ENCODE measurements at regions not wholly inside any gene's neighbourhood (a gene's known extent, or its start where the extent isn't known, plus 50 kb on each side); places are given as distances from the start of the nearest gene placed in this dataset.

GRCh38 chr22:48851933-48852549 is 975.6 kb downstream of the BRD1 start:
- DNase-seq = no peak

DNA sequence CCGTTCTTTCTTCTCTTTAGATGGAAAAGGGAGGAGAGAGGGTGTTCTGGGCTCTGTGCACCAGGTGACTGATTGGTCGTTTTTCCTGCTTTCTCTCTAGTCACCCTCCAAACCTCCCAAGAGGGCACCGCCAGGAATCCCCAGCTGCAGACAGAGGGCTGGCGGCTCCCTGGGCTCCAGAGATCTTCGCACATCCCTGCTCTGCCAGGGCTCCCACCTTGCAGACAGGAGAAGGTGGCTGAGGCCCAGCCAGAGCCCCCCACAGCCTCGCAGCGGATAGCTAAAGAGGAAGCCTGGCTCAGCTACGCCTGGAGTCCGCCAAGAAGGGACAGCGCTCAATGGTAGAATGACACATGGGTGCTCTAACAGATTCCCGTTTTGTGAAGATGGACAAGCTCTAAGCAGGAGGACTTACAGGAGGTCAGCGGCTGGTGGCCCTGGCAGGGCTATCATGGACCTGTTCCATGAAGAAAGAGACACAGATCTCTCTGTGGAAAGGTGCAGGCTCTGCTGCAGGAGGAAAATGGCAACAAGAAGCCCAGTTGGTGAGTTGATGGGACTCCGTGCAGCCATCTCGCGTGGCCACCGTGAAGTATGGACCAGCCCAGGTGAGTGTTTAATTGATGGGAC is 976.9 kb downstream of the BRD1 start:
- no peak for DNase-seq

GRCh38 chr22:48849963-48850657 is 977.6 kb downstream of the BRD1 start:
- no peak for DNase-seq

- no peak for DNase-seq
These were observed 978.3 kb downstream of the BRD1 start for GRCh38 chr22:48849219-48849912.

DNA sequence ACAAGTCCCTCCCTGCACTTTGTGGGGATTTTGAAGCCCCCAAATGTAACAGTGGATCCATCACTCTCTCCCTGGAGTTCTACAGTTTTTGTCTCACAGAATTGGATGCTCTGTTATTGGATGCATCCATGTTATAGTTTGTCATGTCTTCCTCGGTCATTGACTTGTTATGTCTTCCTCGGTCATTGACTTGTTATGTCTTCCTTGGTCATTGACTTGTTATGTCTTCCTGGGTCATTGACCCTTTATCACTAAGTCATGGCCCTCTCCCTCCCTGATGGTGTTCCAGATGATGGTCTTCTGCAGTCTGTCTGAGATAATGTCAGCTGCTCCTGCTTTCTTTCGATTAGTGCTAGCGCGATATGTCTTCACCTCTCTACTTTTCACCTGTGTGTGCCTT is 981.5 kb downstream of the BRD1 start:
- no peak for DNase-seq

- DNase-seq = peak; percentile 76
These were observed 982.2 kb downstream of the BRD1 start for GRCh38 chr22:48845356-48845936.

DNA sequence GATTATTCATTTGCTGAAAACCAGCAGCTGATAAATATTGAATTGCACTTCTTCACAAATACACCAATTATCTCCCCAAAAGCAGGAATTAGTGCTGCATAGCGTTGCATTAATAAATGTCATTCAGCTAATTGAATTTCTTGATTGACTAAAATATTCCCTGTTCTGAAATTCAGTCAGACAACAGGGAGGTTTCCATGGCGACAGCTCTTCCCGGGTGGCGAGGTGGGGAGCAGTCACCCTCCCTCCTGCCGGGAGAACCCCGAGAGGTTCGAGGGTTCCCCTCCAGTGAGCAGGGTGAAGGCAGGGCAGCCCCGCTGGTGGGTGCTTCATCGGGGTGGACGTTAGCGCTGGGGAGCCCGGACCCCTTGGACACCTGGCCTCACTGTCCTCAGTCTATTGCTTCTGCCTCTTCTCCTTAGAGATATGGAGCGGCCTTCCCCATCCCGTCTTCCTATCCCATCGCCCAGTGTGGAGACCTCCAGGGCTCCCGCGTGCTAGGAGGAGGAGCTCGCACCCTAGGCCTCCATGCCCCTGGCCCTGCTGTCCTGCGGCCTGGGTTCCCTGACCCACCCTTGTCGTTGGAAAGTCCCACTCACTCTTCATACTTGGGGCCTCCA is 983.5 kb downstream of the BRD1 start:
- DNase-seq = no peak

DNA sequence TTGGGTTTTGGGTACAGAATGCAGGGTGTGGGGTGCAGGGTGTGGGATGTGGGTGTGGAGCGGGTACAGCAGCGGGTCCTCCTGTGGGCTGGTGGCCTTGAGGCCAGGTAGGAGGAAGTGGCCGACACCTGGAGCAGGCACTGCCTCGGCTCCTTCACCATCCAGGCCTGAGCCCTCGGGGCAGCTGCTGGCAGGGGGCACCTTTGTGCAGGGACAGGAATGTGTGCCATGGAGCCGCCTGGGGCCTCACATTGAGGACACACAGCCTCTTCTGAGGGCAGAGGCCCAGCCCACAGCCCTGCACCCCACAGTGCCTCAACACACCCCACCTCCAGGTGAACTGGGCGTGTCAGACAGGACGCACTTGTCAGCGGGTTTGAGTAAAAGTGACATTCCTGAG is 984.0 kb downstream of the BRD1 start:
- no peak for DNase-seq

DNA sequence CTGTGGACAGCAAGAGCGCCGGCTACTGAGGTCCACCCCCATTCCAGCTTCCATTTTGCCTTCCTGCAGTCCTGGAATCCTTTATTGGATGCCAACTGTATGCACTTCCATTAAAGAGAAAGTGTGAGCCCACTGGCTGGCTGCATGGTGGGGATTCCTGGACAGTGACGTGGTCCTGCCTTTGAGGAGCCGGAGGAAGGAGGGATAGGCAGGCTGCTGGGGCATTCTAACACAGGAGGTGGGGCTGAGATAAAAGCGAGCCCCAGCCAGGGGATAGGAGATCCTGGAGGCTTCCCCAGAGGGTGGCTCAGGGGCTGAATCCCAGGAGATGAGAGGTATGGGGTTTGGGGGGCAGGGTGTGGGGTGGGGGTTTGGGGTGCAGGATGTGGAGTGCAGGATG is 984.7 kb downstream of the BRD1 start:
- no peak for DNase-seq

DNA sequence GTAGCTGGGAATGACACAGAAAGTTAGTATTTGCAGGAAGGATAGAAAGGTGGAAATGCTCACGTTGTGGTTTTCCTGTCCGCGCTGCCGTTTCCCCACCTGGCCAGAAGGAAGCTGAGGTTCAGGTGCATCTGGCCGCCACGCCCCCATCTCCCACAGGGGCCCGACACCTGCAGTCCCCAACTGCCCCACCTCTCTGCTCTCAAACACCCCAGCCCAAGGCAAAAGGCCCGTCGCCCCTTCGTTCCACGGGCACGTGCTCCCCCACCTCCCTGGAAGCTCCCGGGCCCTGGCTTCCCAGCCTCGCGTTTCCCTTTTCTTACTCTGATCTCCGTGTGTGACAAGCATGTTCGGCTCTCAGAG is 985.1 kb downstream of the BRD1 start:
- no peak for DNase-seq

DNA sequence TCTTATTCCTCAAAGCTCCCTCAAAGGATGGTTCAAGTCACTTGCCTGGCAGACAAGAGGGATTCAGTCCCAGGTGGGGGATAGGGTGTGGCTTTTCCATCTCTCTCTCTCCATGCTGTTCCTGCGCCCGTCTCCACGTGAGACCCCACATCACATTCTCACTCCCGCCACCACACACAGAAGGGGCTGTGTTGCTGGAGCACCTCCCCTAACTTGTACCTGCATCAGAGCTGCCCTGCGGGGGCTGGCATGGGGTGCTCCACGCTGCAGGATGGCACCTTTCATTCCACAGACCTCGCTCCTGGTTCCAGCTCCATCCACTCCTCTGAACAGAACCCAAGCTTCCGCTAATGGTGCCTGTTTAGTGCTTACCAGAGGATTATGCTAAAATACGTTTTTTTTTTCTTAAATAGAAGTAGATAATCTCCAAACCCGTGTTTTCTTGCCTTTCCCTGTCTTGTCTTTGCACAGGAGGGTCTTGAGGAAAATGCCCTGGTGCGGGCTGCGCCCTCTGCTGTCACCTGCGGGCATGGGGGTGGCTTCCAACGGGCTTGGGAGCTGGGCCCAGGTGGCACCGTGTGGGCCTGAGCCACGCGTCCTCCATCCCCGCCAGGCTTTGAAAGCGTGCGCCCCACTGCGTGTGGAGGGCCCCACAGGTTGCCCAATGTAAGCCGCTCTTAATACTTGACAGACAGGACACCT is 985.6 kb downstream of the BRD1 start:
- no peak for DNase-seq

GRCh38 chr22:48840112-48840949 is 987.3 kb downstream of the BRD1 start:
- no peak for DNase-seq

DNA sequence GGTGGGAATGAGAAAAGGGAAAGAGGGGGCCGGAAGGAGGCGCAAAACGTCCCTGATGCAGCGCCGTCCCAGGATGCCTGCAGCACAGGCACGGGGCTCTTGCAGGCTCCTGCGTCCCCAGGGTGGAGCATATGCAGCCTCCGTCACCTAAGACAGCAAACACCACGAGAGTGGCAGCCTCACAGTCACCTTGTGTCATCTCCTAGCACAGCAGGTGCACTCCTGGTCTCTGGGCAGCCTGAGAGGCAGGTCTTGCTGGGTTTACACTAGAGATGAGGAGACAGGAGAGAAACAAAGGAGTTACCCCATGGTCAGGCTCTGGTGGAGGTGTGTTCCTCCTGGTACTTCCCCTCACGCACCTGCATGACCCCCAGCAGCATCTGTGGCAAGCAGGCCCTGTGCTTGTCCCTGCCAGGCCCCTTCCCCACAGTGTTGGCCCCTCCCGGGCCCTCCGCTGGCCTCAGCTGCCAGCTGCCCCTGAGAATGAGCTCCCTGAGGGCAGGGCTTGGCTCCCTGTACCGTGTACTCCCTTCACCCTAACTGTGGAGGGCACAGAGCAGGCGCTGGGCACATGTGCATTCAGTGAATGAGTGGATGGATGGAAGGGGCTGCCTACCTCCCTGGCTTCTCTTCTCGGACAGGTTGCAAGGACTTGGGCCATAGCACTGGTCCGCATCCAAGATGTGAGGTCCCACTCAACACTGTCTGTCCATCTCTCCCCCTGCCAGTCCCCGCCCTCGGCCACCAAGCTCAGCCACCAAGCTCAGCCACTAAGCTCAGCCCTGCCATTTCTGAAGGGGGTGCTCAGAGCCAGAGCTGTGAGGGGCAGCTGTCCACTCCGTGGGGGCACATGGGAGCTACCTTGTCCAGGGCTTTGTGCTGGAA is 988.6 kb downstream of the BRD1 start:
- DNase-seq = no peak

DNA sequence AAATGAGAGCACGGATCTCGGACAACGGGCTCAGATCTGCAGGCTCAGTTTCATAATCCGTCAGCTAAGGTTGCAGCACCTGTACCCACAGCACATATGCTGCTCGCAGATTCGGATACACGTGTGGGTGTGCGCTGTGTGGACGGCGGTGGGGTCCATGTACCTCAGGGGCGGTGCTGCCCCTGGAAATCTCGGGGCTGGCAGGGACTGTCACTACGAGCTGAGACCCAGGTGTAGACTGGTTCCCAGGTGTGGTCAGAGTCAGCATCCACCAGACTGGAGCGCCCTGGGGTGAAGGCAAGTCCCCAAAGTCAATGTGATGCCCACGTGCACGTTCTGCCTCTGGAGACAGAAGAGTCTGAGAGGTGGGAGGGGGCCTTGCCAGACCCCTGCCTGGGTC is 989.3 kb downstream of the BRD1 start:
- DNase-seq = no peak

GRCh38 chr22:48837341-48837935 is 990.2 kb downstream of the BRD1 start:
- no peak for DNase-seq

DNA sequence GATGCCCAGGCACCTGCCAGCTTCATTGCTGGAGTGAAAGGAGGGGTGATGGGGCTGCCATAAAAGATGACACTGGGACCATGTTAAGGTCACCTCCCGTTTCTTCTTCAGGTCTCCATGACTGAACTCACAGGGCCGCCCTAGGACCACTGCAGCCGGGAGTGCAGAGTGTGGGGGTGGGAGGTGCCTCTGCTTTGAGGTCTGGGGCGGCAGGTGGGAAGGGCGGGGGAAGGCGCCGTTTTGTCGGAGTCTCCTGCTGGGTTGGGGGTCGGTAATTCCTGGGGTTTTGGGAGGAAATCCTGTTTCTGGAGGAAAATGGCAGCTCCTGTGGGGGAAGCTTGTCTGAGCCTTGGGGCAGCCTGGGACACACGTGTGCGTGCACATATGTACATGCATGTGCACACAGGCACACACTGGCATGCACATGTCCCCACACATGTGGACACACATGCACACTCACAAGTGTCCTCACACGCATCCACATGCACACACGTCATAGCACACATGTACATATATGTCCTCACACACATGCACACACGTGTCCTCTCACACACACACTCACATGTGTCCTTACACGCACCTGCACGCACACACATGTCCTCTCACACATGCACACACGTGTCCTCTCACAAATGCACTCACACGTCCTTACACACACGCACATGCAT is 990.9 kb downstream of the BRD1 start:
- no peak for DNase-seq

GRCh38 chr22:48835857-48836672 is 991.6 kb downstream of the BRD1 start:
- DNase-seq = no peak

GRCh38 chr22:48835364-48835763 is 992.3 kb downstream of the BRD1 start:
- DNase-seq = no peak

- DNase-seq = no peak
These were observed 993.3 kb downstream of the BRD1 start for GRCh38 chr22:48834404-48834803.

Data from NCI-H2171 (cell line).